Upper lobe of right lung (tissue), 1 donor: ENCODE measurements at regions not wholly inside any gene's neighbourhood (a gene's known extent, or its start where the extent isn't known, plus 50 kb on each side); places are given as distances from the start of the nearest gene placed in this dataset.

ENCODE experiments used
- ATAC-seq: fragments of 200-7000 bp; cut with Tn5 transposase; one replicate; pipeline ENCODE4 v1.9.1; 2020; ENCODE audit warnings: mild to moderate bottlenecking, moderate library complexity
- DNase-seq: peaks from one replicate; pipeline ENCODE4 v3.0.0-alpha.2; 2020
- H3K27ac ChIP-seq: fragments of 200-600 bp; one replicate; pipeline ENCODE4 v1.8.0; 2022
- H3K27me3 ChIP-seq: fragments of 200-600 bp; one replicate; pipeline ENCODE4 v1.8.0; 2022; ENCODE audit warnings: mild to moderate bottlenecking
- H3K36me3 ChIP-seq: fragments of 200-600 bp; one replicate; pipeline ENCODE4 v1.8.0; 2022
- H3K4me1 ChIP-seq: fragments of 200-600 bp; one replicate; pipeline ENCODE4 v1.8.0; 2022
- H3K4me3 ChIP-seq: fragments of 200-600 bp; one replicate; pipeline ENCODE4 v1.8.0; 2022; ENCODE audit warnings: mild to moderate bottlenecking
- H3K9me3 ChIP-seq: fragments of 200-600 bp; one replicate; pipeline ENCODE4 v1.8.0; 2022
- CTCF ChIP-seq: fragments of 200-600 bp; IDR thresholded peaks from one replicate; pipeline ENCODE4 v1.8.0; 2022; ENCODE audit warnings: antibody characterized with exemption
- intact Hi-C: fragments of 100-400 bp; cut with DNase I; formaldehyde crosslinking; loops from one replicate; pipeline ENCODE4 v1.11.0; 2022
- donor health status: DM: no; HTN: yes; CAD: no; lungs with severe emphysema.

GRCh38 chr1:82836213-82836972 lies 1035.7 kb downstream of the ADGRL2 start:
- intact Hi-C loops = no loop called here
- no peaks in the 10 kb centered on the region for H3K9me3 ChIP-seq
- no peak for DNase-seq
- no peak overlapping the region for H3K4me3 ChIP-seq
- no peak overlapping the region for H3K27ac ChIP-seq
- TF ChIP-seq CTCF = no peak
- no peaks in the 10 kb centered on the region for H3K4me1 ChIP-seq
- no peak for ATAC-seq
- no peaks in the 10 kb centered on the region for H3K27me3 ChIP-seq
- no peaks in the 10 kb centered on the region for H3K36me3 ChIP-seq

GRCh38 chr1:82830690-82831380 lies 1030.1 kb downstream of the ADGRL2 start:
- Histone ChIP-seq H3K4me1 (no peaks in the 10 kb centered on the region), H3K27ac (no peak overlapping the region), H3K4me3 (no peak overlapping the region), H3K9me3 (no peaks in the 10 kb centered on the region), H3K27me3 (no peaks in the 10 kb centered on the region), H3K36me3 (no peaks in the 10 kb centered on the region)
- ATAC-seq = no peak
- intact Hi-C loops = no loop called here
- TF ChIP-seq CTCF = no peak
- DNase-seq = no peak

GRCh38 chr1:82829527-82829926 lies 1028.8 kb downstream of the ADGRL2 start:
- H3K36me3 ChIP-seq = no peaks in the 10 kb centered on the region
- H3K4me1 ChIP-seq = no peaks in the 10 kb centered on the region
- ATAC-seq = no peak
- intact Hi-C loops = no loop called here
- H3K27ac ChIP-seq = no peak overlapping the region
- no peaks in the 10 kb centered on the region for H3K9me3 ChIP-seq
- H3K4me3 ChIP-seq = no peak overlapping the region
- no peaks in the 10 kb centered on the region for H3K27me3 ChIP-seq
- no peak for DNase-seq
- TF ChIP-seq CTCF = no peak

- Histone ChIP-seq H3K27me3 (no peaks in the 10 kb centered on the region), H3K9me3 (no peaks in the 10 kb centered on the region), H3K4me1 (no peaks in the 10 kb centered on the region), H3K4me3 (no peak overlapping the region), H3K27ac (no peak overlapping the region), H3K36me3 (no peaks in the 10 kb centered on the region)
- no peak for DNase-seq
- no peak for ATAC-seq
- no peak for TF ChIP-seq CTCF
- intact Hi-C loops = no loop called here
These were observed 1023.1 kb downstream of the ADGRL2 start for GRCh38 chr1:82823876-82824275.

GRCh38 chr1:82820816-82821215 lies 1020.1 kb downstream of the ADGRL2 start:
- Histone ChIP-seq H3K36me3 (no peaks in the 10 kb centered on the region), H3K4me1 (no peaks in the 10 kb centered on the region), H3K27ac (no peak overlapping the region), H3K27me3 (no peaks in the 10 kb centered on the region), H3K4me3 (no peak overlapping the region), H3K9me3 (no peaks in the 10 kb centered on the region)
- no peak for DNase-seq
- TF ChIP-seq CTCF = no peak
- intact Hi-C loops = no loop called here
- no peak for ATAC-seq
